NCI-H82 treated with DMSO at 0.1 percent for 48 hours (cell line): ENCODE measurements at regions not wholly inside any gene's neighbourhood (a gene's known extent, or its start where the extent isn't known, plus 50 kb on each side); places are given as distances from the start of the nearest gene placed in this dataset.
A peak's percentile ranks its signal among the peaks of the same experiment; 100 is the strongest.
"Not testable (repeated sequence)": the region's sequence is repeated elsewhere in the genome, so short reads cannot be mapped to it uniquely, and the experiment has no call there.

ENCODE experiments used
- DNase-seq: peaks from one replicate; lab custom pipeline; 2025; ENCODE audit not compliant: unreplicated experiment; lab: John Stamatoyannopoulos, UW

DNA sequence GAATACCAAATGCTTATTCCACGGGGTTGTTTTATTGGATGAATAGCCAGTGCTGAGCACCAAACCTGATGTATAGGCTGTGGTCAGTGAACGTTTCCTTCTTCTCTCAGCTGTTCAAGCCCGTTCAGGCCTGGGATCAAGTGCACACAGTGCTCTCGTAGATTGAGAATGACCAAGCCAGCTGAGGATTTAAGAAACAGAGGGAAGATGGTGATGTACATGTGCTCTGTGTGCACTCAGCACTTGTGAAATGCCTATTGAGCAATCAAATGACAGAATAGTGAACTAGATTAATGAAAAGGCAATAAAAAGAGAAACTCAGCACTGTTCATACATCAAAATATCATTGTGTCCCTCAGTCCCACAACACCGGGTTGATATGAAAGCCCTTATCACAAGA is 302.5 kb downstream of the BMPER start:
- no peak for DNase-seq

DNA sequence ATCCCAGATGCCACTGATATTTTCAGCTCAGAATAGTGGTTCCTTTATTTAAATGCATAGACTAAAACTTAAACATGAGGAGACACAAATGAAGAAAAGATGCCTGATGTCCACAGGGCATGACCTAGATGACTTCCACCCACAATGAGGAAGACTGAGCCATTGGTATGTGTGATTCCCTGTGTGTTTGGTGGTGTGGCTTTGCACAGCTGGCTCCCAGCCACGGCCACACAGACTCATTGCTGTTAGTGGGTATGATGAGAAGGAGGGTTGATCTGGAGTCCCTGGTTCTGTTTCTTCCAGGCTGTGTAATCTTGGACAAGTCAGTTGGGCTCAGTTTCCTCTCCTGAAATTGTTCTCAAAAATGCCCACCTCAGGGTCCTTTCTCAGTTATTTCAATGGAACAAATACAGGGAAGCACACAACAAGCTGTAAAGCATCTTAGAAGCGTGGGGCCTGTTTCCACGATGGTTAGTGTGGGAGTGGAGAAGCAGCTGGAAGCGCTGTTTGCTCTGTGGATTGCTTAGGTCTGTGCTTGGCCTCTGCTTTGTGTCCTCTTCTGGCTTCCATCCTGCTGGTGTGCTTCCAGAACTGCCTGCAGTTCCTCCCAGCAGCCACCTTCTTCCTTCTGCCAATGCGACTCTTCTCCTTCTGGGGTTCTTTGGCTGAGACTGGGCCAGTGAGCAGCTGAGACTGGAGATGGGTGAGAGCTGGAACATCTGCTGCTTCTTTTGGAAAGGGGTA is 303.7 kb downstream of the BMPER start:
- DNase-seq, result no peak

DNA sequence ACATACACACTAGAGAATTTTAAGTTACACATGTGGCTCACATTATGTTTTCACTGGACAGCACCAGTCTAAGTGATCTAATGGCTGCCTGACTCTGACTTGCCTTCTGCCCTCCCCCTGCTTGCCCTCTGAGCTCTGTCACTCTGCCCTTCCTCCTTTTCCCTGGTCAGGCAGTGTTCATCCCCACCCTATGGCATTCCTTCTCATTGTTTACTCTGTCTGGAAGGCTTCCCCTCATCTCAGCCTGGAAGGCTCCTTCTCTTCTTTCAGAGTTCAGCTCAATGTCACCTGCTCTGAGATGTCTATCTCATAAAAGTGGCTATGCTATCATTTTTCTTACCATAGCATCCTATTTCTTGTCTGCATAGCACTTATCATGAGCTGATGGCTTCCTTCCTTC is 305.7 kb downstream of the BMPER start:
- no peak for DNase-seq

DNA sequence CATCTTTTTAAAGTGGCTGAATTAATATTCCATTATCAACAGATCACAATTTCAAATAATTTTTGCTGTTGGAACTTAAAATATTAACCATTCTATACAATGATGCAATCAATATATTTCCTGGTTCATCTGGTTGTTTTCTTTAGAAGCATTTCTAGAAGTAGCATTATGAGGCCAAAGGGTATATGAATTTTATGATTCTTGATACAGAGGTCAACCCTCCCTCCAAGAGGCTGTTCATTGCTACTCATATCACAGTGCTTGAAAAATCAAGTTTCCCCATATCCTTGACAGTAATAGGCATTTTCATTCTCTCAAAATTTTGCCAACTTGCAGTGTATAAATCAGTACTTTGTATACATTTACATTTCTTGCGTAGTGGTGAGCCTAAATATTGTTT is 312.6 kb downstream of the BMPER start:
- DNase-seq, result no peak

DNA sequence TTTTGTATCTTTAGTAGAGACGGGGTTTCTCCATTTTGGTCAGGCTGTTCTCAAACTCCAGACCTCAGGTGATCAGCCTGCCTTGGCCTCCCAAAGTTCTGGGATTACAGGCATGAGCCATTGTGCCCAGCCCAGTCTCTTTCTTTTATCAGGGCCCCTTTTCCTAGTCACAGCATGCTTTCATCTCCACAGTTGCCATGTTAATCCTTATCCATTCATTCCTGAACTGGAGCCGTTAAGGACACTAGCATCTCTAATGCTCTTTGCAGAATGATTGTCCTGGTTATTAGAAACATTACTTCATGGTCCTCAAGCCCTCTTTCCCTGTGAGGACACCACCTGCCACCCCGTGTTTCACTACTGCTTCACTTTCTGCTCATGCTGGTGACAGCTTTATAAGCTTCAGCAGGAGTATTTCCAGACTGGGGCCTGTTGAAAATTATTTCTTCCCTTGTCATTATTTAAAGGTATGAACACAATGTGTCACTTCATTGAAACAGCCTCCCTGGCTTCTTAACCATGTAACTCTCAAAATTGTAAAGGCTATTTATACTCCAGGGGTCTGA is 313.9 kb downstream of the BMPER start:
- DNase-seq, result peak; percentile 33

DNA sequence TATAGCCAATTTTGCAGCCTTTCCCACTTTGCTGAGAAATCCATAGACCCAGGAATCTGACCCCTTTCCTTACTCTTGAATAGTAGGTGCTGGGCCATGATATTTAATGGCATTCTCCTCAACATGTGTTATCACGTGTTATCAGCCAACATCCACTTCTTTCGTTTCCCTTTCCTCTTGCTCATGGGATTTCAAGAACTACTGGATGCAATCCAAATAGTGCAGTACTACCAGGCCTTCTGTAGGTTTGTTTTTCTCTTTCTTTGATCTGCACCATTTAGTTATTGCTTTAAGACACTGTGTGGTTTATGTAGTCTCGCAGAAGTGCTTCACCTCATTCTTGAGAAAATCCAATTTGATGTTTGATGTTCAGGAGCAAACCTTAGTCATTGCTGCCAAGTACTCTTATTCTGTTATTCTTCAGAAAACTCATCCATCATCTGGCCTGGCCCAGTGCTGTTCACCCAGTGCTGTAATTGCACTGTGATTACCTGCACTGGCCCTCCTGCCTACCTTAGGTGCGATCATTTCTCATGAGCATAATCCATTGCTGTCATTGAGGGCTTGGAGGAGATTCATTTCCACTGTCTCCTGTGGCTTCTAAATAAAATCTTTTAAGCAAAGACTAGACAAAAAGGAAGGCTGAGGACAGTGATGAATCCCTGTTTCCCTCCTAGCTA is 315.3 kb downstream of the BMPER start:
- no peak for DNase-seq

DNA sequence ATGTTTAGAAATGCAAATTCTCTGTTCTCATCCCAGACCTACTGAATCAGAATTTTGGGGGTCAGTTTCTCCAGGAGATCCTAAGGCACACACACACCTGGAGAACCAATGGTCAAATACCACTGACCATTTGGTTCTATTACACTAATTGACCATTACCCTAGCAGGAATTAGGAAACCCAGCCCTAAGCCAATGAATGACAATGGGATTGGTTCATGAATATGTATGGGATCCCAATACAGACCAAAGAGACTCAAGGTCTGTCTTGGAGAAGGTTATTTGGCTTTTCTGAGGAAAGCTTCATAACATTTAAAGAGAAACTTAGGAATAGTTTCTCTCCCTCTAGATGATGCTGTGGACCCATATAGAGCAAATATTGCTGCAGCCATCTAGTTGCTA is 317.0 kb downstream of the BMPER start:
- DNase-seq, result no peak

DNA sequence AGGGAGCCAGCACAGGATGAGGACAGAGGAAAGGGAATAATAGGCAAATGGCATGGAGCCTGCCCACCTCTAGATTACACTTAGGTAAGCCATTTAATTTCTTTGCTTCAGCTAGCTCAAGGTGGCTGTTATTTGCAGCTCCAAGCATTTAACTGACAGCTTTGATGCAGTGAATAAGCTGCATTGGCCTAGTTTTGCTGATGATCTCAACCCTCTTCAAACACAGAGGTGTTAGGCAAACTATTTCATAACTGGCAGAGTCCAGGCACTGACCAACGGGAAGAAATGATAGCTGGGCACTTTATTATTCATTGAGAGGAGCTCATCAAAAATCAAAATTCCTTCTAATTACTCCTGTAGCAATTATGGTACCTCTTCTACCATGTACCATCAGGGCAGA is 317.4 kb downstream of the BMPER start:
- DNase-seq, result no peak

DNA sequence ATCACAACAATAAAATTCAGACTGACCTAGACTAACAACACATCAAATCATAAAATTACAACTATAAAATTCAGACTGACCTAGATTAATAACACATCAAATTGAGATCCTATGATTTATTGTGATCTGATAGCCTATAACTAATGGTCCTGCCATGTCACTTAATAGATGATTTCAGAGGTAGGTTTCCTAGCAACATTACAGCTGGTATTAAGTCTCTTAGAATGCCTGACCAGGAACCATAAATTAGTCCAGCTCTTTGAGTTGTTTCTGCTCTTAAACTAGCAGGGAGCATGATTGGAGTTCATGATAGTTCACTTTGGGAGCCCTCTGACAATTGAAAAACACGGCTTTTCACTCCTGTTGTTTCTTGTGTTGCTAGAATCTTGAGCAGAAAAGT is 318.9 kb downstream of the BMPER start:
- DNase-seq, result no peak

DNA sequence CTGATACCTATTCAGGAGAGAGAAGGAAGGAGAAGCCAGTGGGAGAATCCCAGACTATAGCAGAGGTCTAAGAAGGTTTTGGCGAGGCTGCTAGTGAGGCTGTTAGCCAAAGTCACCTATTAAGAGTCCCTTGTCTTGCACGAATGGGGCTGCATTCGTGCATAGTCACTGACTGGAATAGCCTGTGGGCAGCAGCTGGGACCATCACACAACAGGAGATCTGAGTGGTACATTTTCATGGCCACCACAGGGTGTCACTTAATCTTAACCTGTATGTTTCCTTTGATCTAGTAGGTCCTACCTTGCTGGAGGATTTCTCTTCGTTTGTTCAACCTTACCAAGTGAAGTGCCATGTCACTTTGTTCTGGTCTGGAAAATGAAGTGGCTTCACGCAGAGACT is 319.9 kb downstream of the BMPER start:
- DNase-seq, result no peak

DNA sequence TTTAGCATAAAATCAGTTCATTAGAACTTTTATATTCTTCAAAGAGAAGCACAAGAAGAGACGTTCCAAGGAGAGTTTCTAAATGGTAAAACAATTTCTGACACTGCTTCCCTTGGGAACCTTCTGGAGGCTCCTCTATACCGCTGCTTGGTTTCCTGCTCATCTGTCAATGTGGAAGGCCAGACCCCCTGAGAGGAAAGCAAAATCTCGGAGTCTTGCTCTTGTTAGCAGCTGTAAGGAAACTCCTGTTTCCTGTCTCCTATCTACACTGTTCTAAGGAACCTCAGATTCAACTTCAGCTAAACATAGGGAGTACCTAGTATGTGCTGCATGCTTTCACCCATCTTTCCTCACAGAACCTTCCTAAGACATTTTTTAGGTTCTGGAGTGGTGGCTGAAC is 322.2 kb downstream of the BMPER start:
- no peak for DNase-seq

DNA sequence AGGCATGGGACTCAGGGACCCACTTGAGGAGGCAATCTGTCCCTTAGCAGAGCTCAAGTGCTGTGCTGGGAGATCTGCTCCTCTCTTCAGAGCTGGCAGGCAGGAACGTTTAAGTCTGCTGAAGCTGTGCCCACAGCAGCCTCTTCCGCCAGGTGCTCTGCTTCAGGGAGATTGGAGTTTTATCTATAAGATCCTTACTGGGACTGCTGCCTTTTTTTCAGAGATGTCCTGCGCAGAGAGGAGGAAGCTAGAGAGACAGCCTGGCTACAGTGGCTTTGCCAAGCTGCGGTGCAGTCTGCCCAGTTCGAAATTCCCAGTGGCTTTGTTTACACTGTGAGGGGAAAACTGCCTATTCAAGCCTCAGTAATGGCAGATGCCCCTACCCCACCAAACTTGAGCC is 329.8 kb downstream of the BMPER start:
- DNase-seq, result not testable (repeated sequence)

DNA sequence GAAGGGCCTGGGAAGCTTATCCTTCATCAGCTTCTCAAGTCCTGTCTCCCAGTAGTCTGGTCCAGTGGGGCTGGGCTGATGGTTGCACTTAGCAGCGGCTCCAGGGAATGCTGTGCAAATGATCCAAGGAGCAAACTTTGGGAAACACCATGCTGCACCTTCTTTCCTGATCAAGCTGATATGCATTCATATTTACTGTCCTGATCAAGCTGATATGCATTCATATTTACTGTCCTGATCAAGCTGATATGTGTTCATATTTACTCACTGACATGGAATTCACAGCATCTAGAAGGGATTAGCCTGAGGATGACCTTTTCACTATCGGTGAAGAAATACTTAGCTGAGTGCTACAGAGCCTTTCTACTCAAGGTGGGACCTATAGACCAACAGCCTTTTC is 330.7 kb downstream of the BMPER start:
- no peak for DNase-seq

DNA sequence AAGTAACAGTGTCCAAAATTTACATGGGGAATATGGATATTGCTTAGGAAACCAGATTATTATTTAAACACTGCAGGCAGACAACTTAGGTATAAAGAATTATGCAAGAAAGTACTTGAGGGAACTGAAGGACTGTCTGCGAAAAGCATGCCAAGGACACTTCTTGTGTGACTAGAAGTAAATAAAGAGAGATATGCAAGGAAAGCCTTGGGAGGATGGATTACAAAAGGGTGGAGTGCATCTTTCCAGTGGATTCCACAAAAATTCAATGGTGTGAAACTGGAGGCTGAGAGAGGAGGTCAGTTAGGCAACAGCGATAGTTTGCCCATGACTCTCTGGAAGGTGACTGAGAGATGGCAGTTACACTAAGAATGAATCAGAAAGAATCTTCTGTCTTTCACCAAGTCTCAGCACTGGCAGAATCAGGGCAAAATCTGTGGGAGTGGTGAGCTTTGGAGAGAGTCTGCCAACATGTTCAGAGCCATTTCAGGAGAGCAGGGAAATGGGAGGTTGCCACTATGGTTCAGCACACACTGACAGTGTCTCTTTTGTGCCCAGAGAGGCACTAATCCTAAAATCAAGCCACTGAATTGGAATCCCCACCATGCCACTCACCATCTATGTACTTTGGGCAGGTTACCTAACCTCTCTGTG is 331.6 kb downstream of the BMPER start:
- DNase-seq, result no peak

DNA sequence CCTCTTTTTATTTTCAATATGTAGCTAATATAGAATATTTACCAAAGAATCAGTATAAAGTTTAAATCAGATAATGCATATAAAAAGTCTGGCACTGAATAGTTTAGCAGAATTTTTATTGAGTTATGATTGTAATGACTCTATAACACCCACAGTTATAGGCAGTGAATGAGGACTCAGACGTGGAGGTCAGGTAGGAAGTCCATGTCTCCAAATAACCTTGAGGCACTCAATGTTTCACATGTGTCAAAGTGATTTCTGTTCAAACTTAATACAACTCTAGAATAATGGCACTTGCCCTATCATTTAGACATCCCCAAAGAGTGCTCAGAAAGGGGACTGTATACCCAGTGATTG is 332.1 kb downstream of the BMPER start:
- no peak for DNase-seq

DNA sequence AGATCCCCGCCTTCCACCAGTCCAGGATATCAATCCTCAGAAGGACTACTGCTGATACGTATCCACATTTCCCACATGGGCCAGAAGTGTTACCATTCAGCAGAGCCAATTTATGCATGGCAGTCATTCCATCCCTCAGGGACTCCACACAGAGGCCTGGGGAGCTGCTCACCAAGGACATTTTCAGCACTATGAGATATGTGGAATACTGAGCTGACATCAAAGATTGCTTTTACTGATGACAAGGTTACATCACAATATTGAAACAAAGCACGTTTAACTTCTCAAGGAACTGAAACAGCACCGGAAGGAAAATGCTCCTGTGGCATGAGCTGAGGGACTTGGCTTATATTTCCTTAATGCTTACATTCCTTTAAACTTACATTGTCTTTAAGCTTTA is 335.1 kb downstream of the BMPER start:
- DNase-seq, result no peak

DNA sequence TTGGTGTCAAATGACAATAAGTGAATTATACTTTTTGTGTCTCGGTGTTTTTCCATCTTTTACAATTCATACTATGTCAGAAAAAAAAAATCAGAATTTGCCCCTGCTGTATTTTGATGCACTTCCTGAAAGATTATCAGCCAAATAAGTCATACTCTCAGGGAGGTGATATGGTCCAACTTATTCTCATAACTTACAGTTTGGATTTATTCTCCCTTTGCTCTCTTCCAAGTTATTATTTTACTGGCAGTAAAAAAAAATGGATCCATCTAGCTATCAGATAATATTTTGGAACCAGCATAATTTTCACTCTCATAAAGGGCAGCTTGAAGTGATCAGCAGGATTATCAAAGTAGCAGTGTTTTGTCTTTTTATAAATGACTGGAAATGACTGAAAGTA is 337.1 kb downstream of the BMPER start:
- DNase-seq, result no peak

DNA sequence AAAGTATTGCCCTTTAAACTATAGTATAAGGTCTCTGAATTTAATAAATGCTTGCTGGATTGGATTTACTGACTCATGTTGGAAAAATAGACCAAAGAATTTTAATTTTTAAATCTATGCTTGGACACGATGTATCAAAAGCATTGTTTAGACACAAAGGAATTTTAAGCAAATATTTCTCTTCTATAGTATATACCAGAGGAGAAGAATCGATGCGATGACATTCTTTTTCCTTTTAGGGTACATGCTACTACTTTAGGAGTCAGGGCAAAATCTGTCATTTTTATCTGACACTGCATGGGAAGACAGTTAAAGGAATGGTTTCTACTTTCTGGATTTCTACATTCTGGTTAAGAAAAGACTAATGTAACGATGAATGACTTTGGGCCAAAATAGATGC is 339.9 kb downstream of the BMPER start:
- DNase-seq, result no peak

DNA sequence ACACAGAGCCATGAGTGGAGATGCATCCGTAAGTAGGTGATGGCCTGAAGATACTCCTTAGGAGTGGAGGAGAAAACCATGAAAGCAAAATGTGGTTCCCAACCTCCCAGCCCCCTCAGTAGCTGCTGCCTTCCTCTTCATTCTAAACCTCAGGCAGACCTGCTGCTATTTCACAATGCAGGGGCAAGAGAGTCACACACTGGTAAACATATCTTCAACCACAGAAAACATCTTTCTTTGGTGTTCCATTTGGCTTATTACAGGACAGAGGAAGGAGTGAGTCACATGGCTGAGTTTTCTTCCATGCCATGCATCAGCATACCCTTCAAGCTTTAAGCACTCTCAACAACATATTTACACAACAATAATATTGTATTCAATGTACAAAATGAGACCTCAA is 342.1 kb downstream of the BMPER start:
- no peak for DNase-seq

DNA sequence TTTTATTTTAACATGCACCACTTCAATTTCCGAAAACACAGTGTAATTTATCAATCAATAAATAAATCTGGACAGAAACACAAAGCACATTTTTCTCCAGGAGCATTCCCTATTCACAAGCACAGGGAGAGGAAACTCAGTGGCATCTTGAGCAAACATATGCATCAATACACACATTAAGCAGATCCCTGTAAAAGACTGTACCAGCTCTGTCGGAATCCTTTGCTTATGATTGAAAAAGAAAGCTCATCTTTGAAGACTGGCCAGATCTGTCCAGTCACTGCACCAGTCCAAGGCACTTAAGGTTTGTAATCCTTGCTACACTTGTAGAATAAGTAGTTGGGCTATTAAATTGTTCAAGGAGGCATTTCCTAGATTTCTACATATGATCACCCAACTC is 343.9 kb downstream of the BMPER start:
- no peak for DNase-seq

DNA sequence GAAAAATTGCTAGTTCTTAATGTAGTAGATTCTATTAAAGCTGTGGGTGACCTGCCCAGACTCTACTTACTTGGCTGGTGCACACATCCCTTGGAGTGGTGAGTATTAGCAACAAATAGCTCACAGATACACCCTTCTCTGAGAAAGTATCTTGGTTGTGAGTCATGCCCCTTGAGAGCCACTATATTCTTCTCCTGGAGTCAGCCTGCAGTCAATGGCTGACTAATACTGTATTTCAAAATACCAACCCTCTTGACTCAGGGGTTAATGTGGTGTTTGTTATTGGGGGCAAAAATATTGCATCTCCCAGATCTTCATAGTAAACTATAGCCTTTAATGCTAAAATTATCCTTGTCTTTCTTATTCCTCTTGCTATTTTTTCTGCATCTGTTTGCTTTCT is 354.9 kb downstream of the BMPER start:
- no peak for DNase-seq

DNA sequence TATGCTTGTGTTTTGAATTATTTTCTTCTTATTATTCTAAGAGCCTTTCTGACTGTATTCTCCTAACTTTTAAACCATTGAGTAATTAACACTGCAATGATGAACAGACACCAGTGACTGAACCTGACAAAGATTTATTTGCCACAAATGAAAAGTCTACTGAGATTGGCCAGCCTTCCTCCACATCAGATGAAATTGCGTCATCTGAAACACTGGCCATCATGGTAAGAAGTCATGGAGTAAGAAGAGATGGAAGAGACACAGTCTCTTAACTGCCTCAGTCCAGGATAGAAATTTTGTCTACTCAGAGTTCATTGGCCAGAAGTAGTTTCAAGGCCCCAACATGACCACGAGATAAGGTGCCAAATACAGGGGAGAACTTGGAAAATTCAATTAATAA is 357.8 kb downstream of the BMPER start:
- no peak for DNase-seq
